HEK293 (cell line): ENCODE measurements at regions not wholly inside any gene's neighbourhood (a gene's known extent, or its start where the extent isn't known, plus 50 kb on each side); places are given as distances from the start of the nearest gene placed in this dataset.

Experiments
- CTCF ChIA-PET: fragments of 350-600 bp; formaldehyde crosslinking; extraction: SDS; loops from one replicate; lab custom pipeline; 2021; ENCODE audit warnings: antibody characterized with exemption; lab: Yijun Ruan, JAX
- POLR2A ChIA-PET: fragments of 300-600 bp; formaldehyde crosslinking; extraction: SDS; loops from one replicate; lab custom pipeline; 2020; ENCODE audit warnings: antibody characterized with exemption, inconsistent platforms; lab: Yijun Ruan, JAX
- H3K27ac ChIP-seq: fragments of 200-500 bp; sonication (Bioruptor generic); 2 replicates; pipeline ENCODE4 v1.5.1; 2014; ENCODE audit warnings: low read depth, low read length, control low read depth, inconsistent platforms; ENCODE audit errors: extremely low read depth
- H3K36me3 ChIP-seq, 2 experiments: fragments of 200-500 bp in 1 of 2; sonication (Bioruptor generic) in 1 of 2; 1 replicate in 1 of 2; 2 replicates in 1 of 2; pipeline ENCODE4 v1.5.1; 2014 to 2017; ENCODE audit warnings: inconsistent platforms in 2 of 2, low read length in 2 of 2; ENCODE audit not compliant: control insufficient read depth in 2 of 2, insufficient read depth in 1 of 2
- H3K4me1 ChIP-seq: fragments of 200-500 bp; sonication (Bioruptor generic); 2 replicates; pipeline ENCODE4 v1.5.1; 2014; ENCODE audit warnings: mild to moderate bottlenecking, low read length, inconsistent platforms; ENCODE audit not compliant: control insufficient read depth, insufficient read depth
- H3K4me3 ChIP-seq: 2 replicates; pipeline ENCODE4 v1.5.1; 2011; ENCODE audit warnings: low read depth, mild to moderate bottlenecking, control low read depth, low read length, moderate library complexity
- H3K9me3 ChIP-seq: fragments of 200-500 bp; sonication (Bioruptor generic); 2 replicates; pipeline ENCODE4 v1.5.1; 2014; ENCODE audit warnings: low read depth, low read length, inconsistent platforms; ENCODE audit not compliant: control insufficient read depth, insufficient read depth
- GFI1B ChIP-seq: fragments of 450-650 bp; formaldehyde crosslinking; IDR thresholded peaks from 2 replicates; pipeline ENCODE4 v1.5.1; 2016; ENCODE audit warnings: missing biosample characterization, missing genetic modification characterization
- GLI2 ChIP-seq: fragments of 450-650 bp; formaldehyde crosslinking; IDR thresholded peaks from 2 replicates; pipeline ENCODE4; 2017; ENCODE audit warnings: missing biosample characterization, missing genetic modification characterization, low read depth, borderline replicate concordance
- OSR2 ChIP-seq: fragments of 450-650 bp; formaldehyde crosslinking; IDR thresholded peaks from 2 replicates; pipeline ENCODE4 v1.5.1; 2016; ENCODE audit warnings: missing biosample characterization, missing genetic modification characterization
- SCRT1 ChIP-seq: fragments of 450-650 bp; formaldehyde crosslinking; IDR thresholded peaks from 2 replicates; pipeline ENCODE4 v1.5.1; 2016; ENCODE audit warnings: missing biosample characterization, missing genetic modification characterization, borderline replicate concordance
- SCRT2 ChIP-seq: fragments of 450-650 bp; formaldehyde crosslinking; IDR thresholded peaks from 2 replicates; pipeline ENCODE4 v1.5.1; 2016; ENCODE audit warnings: missing biosample characterization, missing genetic modification characterization
- SP7 ChIP-seq: fragments of 450-650 bp; formaldehyde crosslinking; IDR thresholded peaks from 2 replicates; pipeline ENCODE4 v1.5.1; 2016; ENCODE audit warnings: missing biosample characterization, missing genetic modification characterization
- ZFP37 ChIP-seq: fragments of 450-650 bp; formaldehyde crosslinking; IDR thresholded peaks from 2 replicates; pipeline ENCODE4 v1.5.1; 2016; ENCODE audit warnings: missing biosample characterization, missing genetic modification characterization
- ZFP41 ChIP-seq: fragments of 450-650 bp; formaldehyde crosslinking; IDR thresholded peaks from 2 replicates; pipeline ENCODE4 v1.5.1; 2016; ENCODE audit warnings: missing biosample characterization, missing genetic modification characterization, borderline replicate concordance
- ZNF10 ChIP-seq: fragments of 450-650 bp; formaldehyde crosslinking; IDR thresholded peaks from 2 replicates; pipeline ENCODE4 v1.5.1; 2017; ENCODE audit warnings: missing biosample characterization, missing genetic modification characterization
- ZNF146 ChIP-seq: fragments of 450-650 bp; formaldehyde crosslinking; IDR thresholded peaks from 2 replicates; pipeline ENCODE4 v1.5.1; 2016; ENCODE audit warnings: missing biosample characterization, missing genetic modification characterization
- ZNF221 ChIP-seq: fragments of 450-650 bp; formaldehyde crosslinking; IDR thresholded peaks from 2 replicates; pipeline ENCODE4 v1.5.1; 2017; ENCODE audit warnings: missing biosample characterization, missing genetic modification characterization, borderline replicate concordance
- ZNF266 ChIP-seq: fragments of 450-650 bp; formaldehyde crosslinking; IDR thresholded peaks from 2 replicates; pipeline ENCODE4 v1.5.1; 2016; ENCODE audit warnings: missing biosample characterization, missing genetic modification characterization, low read depth
- ZNF394 ChIP-seq: fragments of 450-650 bp; formaldehyde crosslinking; IDR thresholded peaks from 2 replicates; pipeline ENCODE4 v1.5.1; 2016; ENCODE audit warnings: missing biosample characterization, missing genetic modification characterization, mild to moderate bottlenecking, moderate library complexity, borderline replicate concordance
- ZNF501 ChIP-seq: fragments of 450-650 bp; formaldehyde crosslinking; IDR thresholded peaks from 2 replicates; pipeline ENCODE4 v1.5.1; 2016; ENCODE audit warnings: missing biosample characterization, missing genetic modification characterization
- ZNF600 ChIP-seq: fragments of 450-650 bp; formaldehyde crosslinking; IDR thresholded peaks from 2 replicates; pipeline ENCODE4 v1.5.1; 2016; ENCODE audit warnings: missing biosample characterization, missing genetic modification characterization
- ZNF664 ChIP-seq: fragments of 450-650 bp; formaldehyde crosslinking; IDR thresholded peaks from 2 replicates; pipeline ENCODE4 v1.5.1; 2016; ENCODE audit warnings: missing biosample characterization, missing genetic modification characterization
- ZNF707 ChIP-seq: fragments of 450-650 bp; formaldehyde crosslinking; IDR thresholded peaks from 2 replicates; pipeline ENCODE4 v1.5.1; 2016; ENCODE audit warnings: missing biosample characterization, missing genetic modification characterization
- ZNF785 ChIP-seq: fragments of 450-650 bp; formaldehyde crosslinking; IDR thresholded peaks from 2 replicates; pipeline ENCODE4 v1.5.1; 2016; ENCODE audit warnings: missing biosample characterization, missing genetic modification characterization
- ZNF791 ChIP-seq: fragments of 450-650 bp; formaldehyde crosslinking; IDR thresholded peaks from 2 replicates; pipeline ENCODE4 v1.5.1; 2016; ENCODE audit warnings: missing biosample characterization, missing genetic modification characterization
- ZNF792 ChIP-seq: fragments of 450-650 bp; formaldehyde crosslinking; IDR thresholded peaks from 2 replicates; pipeline ENCODE4 v1.5.1; 2016; ENCODE audit warnings: missing biosample characterization, missing genetic modification characterization
- ZNF843 ChIP-seq: fragments of 450-650 bp; formaldehyde crosslinking; IDR thresholded peaks from 2 replicates; pipeline ENCODE4 v1.5.1; 2016; ENCODE audit warnings: missing biosample characterization, missing genetic modification characterization
- TF ChIP-seq, protein P1 (sequence below): fragments of 450-650 bp; formaldehyde crosslinking; IDR thresholded peaks from 2 replicates; pipeline ENCODE4 v1.5.1; 2016; ENCODE audit warnings: missing biosample characterization, missing genetic modification characterization
- TF ChIP-seq, protein P2 (sequence below): fragments of 450-650 bp; formaldehyde crosslinking; IDR thresholded peaks from 2 replicates; pipeline ENCODE4 v1.5.1; 2016; ENCODE audit warnings: missing biosample characterization, missing genetic modification characterization
- TF ChIP-seq, protein P3 (sequence below): fragments of 450-650 bp; formaldehyde crosslinking; IDR thresholded peaks from 2 replicates; pipeline ENCODE4 v1.5.1; 2017; ENCODE audit warnings: missing biosample characterization, missing genetic modification characterization
- TF ChIP-seq, protein P4 (sequence below): fragments of 450-650 bp; IDR thresholded peaks from 2 replicates; pipeline ENCODE4 v1.5.1; 2018; ENCODE audit warnings: missing biosample characterization, missing genetic modification characterization
- TF ChIP-seq, protein P5 (sequence below): fragments of 450-650 bp; formaldehyde crosslinking; IDR thresholded peaks from 2 replicates; pipeline ENCODE4 v1.5.1; 2017; ENCODE audit warnings: missing biosample characterization, missing genetic modification characterization

DNA sequence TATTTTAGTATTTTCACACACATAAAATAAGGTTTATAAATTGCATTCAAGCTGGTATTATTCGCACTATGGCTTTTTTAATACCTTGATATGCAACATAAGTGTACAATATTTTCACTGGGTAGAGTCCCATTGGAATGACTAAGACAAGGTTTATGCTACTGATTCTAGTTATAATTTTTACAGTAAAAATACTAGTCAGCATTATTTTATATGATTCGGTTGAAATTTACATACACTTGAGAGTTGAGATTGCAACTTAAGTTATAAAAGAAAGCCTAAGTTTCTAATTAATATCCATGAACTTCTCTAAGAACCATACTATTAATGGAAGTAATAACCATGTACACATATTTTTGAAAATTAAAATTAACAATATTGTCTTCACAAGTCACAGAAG is 723.9 kb upstream of the NR2F2 start:
- TF ChIP-seq ZNF501 (tag by site-specific recombination) (no peak), SCRT2 (tag by site-specific recombination) (no peak), ZNF792 (tag by site-specific recombination) (no peak), ZNF600 (tag by site-specific recombination) (no peak), ZNF707 (tag by site-specific recombination) (no peak), ZNF146 (tag by site-specific recombination) (no peak), ZNF394 (tag by site-specific recombination) (no peak), GFI1B (tag by site-specific recombination) (no peak), GLI2 (tag by site-specific recombination) (no peak), ZFP37 (no peak)
- TF ChIP-seq, protein P1, sequence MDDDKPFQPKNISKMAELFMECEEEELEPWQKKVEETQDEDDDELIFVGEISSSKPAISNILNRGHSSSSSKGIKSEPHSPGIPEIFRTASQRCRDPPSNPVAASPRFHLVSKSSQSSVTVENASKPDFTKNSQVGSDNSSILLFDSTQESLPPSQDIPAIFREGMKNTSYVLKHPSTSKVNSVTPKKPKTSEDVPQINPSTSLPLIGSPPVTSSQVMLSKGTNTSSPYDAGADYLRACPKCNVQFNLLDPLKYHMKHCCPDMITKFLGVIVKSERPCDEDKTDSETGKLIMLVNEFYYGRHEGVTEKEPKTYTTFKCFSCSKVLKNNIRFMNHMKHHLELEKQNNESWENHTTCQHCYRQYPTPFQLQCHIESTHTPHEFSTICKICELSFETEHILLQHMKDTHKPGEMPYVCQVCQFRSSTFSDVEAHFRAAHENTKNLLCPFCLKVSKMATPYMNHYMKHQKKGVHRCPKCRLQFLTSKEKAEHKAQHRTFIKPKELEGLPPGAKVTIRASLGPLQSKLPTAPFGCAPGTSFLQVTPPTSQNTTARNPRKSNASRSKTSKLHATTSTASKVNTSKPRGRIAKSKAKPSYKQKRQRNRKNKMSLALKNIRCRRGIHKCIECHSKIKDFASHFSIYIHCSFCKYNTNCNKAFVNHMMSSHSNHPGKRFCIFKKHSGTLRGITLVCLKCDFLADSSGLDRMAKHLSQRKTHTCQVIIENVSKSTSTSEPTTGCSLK, result no peak
- TF ChIP-seq, protein P2, sequence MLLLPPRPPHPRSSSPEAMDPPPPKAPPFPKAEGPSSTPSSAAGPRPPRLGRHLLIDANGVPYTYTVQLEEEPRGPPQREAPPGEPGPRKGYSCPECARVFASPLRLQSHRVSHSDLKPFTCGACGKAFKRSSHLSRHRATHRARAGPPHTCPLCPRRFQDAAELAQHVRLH, result no peak
- ChIA-PET CTCF (interaction anchor here (0.6 to 0.7 kb wide), 2 partner anchors 937 to 1340 kb away, joined by 3 read pairs; no protein-coding TSS in a partner anchor), POLR2A (no interaction called here)
- Histone ChIP-seq H3K36me3 (no peaks in the 10 kb centered on the region), H3K4me3 (no peak overlapping the region), H3K9me3 (no peaks in the 10 kb centered on the region), H3K27ac (no peak overlapping the region), H3K4me1 (peaks cover 8% of the 10 kb centered on the region; the same call in 1 of the 2 replicates)

DNA sequence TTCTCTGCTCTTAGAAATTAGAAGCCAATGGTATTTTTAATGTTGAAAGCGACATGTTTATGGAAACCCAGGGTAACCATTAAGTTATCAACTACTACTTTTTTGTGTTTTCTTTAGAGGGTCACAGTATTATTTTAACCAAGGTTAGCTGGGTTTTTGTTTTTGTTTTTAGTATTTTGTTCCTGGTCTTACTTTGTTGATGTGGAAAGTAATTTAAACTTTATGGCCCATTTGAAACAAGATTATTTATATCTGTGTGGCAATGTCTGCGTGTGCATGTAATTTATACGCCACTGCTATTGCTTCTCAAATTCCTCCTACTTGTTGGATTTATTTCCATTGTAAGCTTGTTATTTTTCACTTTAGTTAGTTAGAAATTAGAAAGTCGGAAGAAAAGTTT is 722.1 kb upstream of the NR2F2 start:
- ChIA-PET CTCF (no interaction called here), POLR2A (no interaction called here)
- Histone ChIP-seq H3K4me1 (peaks cover 8% of the 10 kb centered on the region; the same call in 1 of the 2 replicates), H3K36me3 (no peaks in the 10 kb centered on the region), H3K4me3 (no peak overlapping the region), H3K9me3 (no peaks in the 10 kb centered on the region), H3K27ac (no peak overlapping the region)
- TF ChIP-seq SCRT1 (tag by site-specific recombination) (peak; percentile 77; the same call in 1 of the 2 replicates), ZNF664 (tag by site-specific recombination) (peak; percentile 97), SCRT2 (tag by site-specific recombination) (peak; percentile 20; the same call in 1 of the 2 replicates), ZNF221 (tag by site-specific recombination) (no peak), ZFP41 (tag by site-specific recombination) (no peak), ZNF266 (tag by site-specific recombination) (no peak), SP7 (tag by site-specific recombination) (no peak), OSR2 (peak; percentile 31; the same call in 1 of the 2 replicates), ZNF785 (no peak), ZNF843 (tag by site-specific recombination) (peak; percentile 44; the same call in 1 of the 2 replicates), ZNF791 (no peak), ZNF10 (no peak)
- TF ChIP-seq, protein P3, sequence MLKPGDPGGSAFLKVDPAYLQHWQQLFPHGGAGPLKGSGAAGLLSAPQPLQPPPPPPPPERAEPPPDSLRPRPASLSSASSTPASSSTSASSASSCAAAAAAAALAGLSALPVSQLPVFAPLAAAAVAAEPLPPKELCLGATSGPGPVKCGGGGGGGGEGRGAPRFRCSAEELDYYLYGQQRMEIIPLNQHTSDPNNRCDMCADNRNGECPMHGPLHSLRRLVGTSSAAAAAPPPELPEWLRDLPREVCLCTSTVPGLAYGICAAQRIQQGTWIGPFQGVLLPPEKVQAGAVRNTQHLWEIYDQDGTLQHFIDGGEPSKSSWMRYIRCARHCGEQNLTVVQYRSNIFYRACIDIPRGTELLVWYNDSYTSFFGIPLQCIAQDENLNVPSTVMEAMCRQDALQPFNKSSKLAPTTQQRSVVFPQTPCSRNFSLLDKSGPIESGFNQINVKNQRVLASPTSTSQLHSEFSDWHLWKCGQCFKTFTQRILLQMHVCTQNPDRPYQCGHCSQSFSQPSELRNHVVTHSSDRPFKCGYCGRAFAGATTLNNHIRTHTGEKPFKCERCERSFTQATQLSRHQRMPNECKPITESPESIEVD (tag by site-specific recombination), result peak; percentile 83
- TF ChIP-seq, protein P2, result peak; percentile 71; the same call in 1 of the 2 replicates
- TF ChIP-seq, protein P4, sequence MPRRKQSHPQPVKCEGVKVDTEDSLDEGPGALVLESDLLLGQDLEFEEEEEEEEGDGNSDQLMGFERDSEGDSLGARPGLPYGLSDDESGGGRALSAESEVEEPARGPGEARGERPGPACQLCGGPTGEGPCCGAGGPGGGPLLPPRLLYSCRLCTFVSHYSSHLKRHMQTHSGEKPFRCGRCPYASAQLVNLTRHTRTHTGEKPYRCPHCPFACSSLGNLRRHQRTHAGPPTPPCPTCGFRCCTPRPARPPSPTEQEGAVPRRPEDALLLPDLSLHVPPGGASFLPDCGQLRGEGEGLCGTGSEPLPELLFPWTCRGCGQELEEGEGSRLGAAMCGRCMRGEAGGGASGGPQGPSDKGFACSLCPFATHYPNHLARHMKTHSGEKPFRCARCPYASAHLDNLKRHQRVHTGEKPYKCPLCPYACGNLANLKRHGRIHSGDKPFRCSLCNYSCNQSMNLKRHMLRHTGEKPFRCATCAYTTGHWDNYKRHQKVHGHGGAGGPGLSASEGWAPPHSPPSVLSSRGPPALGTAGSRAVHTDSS (tag by site-specific recombination), result no peak
- TF ChIP-seq, protein P5, sequence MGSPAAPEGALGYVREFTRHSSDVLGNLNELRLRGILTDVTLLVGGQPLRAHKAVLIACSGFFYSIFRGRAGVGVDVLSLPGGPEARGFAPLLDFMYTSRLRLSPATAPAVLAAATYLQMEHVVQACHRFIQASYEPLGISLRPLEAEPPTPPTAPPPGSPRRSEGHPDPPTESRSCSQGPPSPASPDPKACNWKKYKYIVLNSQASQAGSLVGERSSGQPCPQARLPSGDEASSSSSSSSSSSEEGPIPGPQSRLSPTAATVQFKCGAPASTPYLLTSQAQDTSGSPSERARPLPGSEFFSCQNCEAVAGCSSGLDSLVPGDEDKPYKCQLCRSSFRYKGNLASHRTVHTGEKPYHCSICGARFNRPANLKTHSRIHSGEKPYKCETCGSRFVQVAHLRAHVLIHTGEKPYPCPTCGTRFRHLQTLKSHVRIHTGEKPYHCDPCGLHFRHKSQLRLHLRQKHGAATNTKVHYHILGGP (tag by site-specific recombination), result peak; percentile 59; the same call in 1 of the 2 replicates
